GM19468 (cell line): ENCODE measurements at regions not wholly inside any gene's neighbourhood (a gene's known extent, or its start where the extent isn't known, plus 50 kb on each side); places are given as distances from the start of the nearest gene placed in this dataset.
"Not testable (repeated sequence)": the region's sequence is repeated elsewhere in the genome, so short reads cannot be mapped to it uniquely, and the experiment has no call there.

Source experiments
- ATAC-seq: cut with Tn5 transposase; IDR thresholded peaks from one replicate; pipeline ENCODE4 v1.9.1; 2021; ENCODE audit warnings: mild to moderate bottlenecking, moderate library complexity, moderate number of reproducible peaks; ENCODE audit not compliant: unreplicated experiment; ENCODE audit errors: extremely low read depth

DNA sequence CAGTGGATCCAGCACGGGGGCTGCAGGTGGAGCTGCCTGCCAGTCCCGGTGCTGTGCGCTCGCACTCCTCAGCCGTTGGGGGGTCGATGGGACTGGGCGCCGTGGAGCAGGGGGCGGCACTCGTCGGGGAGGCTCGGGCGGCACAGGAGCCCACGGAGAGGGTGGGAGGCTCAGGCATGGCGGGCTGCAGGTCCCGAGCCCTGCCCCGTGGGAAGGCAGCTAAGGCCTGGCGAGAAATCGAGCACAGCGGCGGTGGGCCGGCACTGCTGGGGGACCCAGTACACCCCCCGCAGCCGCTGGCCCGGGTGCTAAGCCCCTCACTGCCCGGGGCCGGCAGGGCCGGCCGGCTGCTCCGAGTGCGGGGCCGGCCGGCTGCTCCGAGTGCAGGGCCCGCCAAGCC, 52.3 kb upstream of the MARK1 start:
- not testable (repeated sequence) for ATAC-seq

DNA sequence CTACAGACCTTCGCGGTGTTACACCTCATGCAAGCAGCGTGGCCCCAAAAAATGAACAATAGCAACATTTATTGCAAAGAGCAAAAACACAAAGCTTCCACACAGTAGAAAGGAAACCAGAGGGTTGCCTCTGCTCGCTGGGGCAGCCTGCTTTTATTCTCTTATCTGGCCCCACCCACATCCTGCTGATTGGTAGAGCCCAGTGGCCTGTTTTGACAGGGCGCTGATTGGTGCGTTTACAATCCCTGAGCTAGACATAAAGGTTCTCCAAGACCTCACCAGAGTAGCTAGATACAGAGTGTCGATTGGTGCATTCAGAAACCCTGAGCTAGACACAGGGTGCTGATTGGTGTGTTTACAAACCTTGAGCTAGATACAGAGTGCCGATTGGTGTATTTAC, 52.8 kb upstream of the MARK1 start:
- ATAC-seq: not testable (repeated sequence)

DNA sequence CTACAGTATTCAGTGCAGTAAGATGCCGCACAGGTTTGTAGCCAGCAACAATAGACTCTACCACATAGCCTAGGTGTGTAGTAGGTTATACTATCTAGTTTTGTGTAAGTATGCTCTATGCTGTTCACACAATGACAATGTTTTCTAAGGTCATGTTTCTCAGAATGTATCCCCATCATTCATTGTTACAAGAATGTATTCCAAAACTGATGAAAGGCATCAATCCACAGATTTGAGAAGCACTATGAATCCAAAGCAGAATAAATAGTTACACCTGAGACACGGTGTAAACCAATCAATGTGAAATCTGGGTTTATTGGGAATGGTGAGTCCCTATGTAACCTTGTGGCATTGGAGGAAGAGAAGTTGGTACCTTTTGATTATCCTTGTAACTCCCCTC, 54.5 kb upstream of the MARK1 start:
- ATAC-seq: no peak

DNA sequence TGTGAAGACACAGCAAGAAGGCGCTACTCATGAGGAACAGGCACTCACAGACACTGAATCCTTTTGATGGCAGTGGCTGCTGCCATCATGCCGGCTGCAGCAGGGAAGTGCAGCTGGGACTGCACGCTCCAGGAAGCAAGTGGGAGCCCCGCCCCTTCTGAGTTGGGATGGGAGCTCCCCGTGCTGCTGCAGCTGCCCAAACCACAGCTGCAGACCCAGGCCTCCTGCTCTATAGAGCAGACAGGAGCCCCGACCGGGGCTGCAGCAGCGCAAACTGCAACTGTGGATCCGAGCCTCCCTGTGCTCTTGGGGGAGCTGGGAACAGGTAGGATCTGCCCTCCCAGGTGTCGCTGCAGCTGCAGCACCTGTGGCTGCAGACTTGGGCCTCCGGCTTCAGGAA, 65.2 kb upstream of the MARK1 start:
- no peak for ATAC-seq

DNA sequence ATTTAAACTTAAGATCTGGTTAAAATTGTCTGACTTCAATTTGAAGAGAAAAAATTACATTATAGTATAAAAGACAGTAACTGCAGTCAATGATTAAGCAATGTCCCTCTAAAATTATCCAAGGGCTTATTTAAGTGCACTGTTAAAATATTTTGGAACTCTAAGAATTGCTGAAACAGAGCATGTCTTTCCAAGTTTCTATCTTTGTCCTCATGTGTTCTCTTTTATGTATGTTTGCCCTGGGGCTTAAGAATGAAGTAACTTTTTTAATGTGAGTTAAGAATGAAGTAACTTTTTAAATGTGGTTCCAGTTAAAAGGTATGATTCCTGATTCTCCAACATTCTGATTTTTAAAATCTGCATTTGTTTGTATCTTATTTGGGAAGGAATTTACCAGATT, 69.0 kb upstream of the MARK1 start:
- no peak for ATAC-seq

DNA sequence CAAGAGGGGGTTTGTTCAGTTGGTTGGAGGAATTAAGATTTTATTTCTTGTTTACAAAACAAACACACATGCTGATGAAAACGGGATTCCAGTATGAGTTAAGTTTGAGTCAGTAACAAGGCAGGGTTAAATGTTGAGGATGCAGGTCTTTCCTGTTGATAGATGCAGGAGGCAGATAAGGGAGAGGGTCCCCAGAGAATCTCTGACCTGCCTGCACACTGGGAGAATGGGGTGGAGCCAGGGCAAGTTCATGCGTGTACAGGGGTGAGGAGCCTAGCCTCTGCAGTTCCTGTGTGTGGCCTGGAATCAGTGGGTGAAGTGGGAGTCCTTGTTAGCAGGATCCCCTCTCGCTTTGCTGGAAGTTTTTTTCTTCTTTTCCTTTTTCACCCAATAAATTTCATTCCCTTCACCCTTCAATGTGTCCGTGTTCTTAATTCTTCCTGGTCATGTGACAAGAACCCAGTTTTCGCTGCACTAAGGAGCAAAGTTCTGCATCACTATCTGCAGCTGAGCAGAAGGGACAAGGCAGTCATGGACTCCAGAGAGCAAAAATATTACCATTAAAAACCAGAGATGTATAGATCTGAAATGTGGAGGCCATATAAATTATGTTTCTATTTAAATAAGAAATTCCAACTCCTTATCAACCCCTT, 69.9 kb upstream of the MARK1 start:
- ATAC-seq: no peak

DNA sequence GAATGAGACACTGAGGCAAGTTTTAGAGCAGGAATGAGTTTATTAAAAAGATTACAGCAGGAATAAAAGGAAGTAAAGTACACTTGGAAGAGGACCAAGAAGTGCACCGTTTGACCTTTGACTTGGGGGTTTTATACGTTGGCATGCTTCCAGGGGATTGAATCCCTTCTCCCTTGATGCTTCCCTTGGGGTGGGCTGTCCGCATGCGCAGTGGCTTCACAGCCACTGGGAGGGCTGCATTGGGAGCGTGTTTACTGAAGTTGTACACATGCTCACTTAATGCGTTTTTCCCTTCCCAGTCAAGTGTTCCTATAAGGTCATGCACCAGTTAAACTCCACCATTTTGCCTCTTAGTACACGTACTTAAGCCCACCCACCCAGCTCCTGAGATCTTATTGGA, 72.4 kb upstream of the MARK1 start:
- no peak for ATAC-seq

DNA sequence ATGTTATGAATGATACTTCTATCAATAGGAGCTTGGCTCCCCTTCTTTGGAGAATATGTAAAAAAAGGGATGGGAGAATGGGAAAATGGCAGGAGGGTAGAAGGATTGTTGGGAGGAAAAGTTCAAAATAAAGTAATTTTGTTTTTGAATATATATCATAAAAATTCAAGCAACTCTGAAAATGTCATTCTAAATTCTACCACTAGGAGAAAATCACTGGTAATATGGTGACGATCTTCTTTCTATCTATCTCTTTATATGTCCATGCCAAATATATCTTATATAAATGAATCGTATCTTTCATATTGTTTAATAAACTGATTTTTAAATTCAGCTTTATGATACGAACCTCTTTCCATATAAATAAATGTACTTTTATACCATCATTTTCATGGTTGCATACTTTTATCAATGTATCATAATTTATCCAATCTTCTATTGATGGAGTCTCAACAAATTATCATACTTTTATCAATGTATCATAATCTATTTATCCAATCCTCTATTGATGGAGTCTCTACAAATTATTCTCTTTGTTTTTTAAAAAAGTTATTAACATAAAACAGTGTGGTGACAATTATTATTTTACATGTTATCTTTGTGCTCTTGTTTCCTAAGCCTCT, 73.7 kb upstream of the MARK1 start:
- no peak for ATAC-seq

DNA sequence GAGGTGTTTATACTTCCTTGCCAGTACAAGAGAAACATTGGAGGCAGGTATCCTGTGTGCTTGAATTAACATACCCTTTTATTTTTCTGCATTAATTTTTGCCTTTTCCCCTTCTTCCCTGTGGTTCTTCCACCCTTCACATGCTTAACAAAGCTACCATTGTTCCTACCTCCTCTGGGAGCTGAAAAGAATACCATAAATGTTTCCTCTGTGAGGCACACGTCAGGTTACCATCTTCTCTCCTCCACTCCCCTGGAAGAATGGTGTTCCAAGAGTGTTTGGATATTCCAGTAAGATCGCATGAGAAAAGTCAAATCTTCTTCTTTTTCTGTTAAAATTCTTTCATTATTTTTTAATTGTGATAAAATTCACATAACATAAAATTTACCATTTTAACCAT, 74.6 kb upstream of the MARK1 start:
- no peak for ATAC-seq

DNA sequence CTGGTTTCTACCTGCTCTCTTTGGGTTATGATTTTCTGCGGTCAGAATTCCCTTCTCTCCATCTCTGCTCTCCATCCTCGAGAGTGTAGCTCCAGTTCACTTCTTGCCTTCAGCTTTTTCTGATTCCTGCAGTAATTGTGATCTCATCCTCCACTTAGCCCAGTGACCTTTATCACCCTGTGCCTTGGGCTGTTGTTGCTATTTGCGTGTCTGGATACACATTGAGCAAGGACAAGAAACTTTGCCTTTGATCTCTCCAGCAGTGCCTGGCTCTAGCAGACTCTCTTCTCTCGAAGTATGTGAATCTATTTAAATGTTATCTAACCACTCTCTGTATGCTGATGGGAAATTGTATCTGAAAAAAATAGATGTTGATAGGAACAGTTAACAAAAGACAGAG, 76.4 kb upstream of the MARK1 start:
- no peak for ATAC-seq

DNA sequence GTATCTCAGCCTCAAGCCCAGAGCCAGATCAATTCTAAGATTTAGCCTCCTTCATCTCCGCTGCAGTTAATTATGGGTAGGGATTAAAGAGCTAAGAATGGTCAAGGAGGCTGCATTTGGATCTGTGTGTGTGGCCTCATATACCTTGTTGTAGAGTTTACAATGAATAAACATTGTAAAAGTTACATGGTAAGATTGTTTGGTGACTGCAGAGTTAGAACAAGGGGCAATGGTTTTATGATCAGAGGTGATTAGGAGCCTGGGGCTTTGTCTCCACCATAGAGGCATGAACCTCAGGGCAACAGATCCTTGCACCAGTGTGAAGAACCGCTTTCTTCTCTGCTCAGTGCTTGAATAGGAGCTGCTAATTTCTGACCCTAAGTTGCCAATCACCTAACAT, 77.0 kb upstream of the MARK1 start:
- ATAC-seq: no peak

DNA sequence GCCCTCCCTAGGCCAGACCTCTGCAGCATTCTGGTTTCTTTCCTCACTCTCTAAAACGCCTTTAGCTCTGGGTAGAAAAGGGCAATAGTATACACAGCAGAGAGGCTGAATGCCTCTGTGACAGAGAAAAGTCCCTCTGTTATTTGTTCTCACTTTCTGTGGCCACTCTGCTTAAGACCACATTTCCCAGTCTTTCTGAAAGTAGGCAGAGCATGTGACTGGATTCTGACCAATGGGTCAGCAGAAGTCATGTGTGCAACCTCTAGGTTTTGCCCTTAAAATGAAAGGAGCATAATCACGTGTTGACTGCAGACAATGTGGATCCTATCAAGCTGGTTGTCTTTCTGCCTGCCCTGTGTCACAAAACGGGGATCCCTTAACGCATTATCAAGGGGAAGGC, 79.7 kb upstream of the MARK1 start:
- ATAC-seq: peak; percentile 46

DNA sequence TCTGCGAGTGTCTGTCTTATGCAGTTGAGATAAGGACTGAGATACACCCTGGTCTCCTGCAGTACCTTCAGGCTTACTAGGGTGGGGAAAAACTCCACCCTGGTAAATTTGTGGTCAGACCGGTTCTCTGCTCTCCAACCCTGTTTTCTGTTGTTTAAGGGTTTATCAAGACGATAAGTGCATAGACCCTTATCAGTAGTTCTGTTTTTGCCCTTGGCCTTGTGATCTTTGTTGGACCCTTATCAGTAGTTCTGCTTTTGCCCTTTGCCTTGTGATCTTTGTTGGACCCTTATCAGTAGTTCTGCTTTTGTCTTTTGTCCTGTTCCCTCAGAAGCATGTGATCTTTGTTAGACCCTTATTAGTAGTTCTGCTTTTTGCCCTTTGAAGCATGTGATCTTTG, 83.3 kb upstream of the MARK1 start:
- ATAC-seq: not testable (repeated sequence)

DNA sequence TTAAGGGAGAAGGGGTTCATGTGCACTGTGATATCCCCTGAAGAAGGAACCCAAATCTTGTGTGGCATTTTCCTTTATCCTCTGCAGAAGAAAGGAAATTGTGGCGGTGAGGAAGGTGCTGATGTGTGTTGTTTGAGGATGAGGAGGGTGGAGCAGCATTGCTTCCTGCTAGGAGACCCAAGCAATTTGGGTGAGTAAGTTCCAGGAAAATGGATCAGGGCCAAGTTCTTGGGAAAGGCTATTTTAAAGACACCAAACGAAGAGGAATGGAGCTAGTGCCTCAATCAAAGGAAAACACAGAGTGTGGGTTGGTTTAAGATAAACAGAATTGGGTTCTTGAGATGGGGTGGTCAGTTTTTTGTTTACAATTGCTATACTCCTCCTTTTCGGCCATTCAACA, 86.7 kb upstream of the MARK1 start:
- ATAC-seq: no peak

DNA sequence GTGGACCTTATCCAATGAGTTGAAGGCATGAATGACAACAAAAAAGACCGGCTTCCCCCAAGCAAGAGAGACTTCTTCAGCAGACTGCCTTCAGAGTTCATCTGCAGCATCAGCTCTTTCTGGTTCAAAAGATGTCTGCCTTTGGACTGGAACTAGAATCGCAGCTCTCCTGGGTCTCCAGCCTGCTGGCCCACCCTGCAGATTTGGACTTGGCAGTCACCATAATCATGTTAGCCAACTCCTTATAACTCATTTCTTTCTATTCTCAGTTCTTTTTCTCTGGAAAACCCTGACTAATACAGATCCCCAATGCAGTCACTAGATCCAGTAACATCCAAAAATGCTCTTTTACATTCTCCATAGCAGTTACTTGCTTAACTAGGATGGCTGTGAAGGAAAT, 89.2 kb upstream of the MARK1 start:
- ATAC-seq: no peak

DNA sequence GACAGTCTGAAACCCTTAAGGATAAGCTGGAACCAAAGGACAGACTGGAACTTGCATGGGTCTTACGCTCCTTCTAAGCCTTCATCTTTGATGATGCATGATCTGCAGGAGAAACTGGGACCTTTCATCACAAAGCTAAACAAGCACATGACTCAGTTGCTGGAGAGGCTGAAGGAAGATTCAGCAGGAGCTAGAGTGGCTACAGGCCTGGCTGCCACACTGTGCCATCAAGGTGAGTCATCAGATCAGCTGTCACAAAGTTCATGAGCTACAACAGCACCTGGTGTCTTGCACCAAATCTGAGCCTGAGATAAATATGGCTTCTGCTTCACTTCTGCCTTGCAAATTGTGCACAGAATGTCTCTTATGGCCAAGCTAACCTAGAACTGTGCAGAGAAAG, 95.5 kb upstream of the MARK1 start:
- no peak for ATAC-seq

DNA sequence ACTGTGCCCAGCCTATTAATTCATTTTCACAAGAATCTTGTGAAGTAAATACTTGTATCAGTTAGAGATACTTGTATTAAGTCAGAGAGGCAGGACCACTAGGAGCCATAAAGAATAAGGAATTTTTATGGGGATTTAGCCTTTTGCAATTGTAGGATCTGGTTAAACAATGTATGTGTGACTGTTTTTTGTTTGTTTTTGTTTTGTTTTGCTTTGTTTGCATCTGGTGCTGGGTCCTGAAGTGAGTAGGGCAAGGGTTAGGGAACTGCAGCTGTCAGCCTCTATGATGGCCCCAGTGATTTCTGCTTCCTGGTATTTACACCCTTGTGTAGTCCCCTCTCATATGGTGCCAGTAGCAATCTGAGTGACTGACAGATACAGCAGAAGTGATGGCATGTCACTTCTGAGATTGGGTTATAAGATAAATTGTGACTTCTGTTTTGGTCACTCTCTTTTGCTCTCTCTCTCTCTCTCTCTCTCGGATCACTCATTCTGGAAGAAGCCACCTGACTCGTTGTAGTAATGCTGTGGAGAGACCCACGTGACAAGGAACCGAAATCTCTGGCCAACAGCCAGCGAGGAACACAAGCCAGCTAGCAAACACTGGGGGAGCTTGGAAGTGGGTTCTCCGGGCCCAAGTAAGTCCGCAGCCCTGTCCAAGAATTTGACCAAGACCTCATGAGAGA, 96.2 kb upstream of the MARK1 start:
- no peak for ATAC-seq

DNA sequence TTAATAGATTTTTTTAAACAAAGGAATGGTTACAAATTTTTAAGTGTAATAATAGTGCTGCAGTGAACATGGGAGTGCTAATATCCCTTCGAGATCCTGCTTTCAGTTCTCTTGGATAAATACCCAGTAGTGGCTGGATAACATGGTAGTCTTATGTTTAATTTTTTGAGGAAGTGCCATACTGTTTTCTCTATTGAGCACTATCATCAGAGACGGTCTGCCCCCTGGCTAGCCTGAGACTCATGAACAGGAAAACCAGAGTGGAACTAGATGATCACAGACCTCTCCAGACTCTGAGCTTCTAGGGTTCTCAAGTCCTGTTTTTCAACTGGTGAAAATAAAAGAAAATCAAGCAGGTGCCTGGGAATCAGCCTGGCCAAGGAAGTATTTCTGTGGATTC, 97.3 kb upstream of the MARK1 start:
- no peak for ATAC-seq

DNA sequence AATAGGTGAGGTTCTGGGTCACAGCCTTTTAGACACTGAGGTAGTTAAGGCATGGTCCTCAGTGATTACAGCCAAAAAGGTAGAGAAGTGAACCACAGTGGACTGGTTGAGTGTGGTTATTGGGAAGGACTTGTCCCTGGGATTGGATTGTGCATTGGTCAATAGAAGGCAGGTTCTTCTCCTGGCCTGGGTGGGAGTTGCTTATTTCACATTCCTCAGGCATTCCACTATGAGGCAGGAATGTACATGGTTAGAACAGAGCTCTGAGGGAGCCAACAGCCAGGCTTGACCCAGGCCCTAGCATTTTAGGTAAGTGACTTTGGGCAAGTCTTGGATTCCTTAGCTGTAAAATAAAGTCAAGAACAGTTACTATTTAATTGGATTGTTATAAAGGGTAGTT, 97.9 kb upstream of the MARK1 start:
- no peak for ATAC-seq

DNA sequence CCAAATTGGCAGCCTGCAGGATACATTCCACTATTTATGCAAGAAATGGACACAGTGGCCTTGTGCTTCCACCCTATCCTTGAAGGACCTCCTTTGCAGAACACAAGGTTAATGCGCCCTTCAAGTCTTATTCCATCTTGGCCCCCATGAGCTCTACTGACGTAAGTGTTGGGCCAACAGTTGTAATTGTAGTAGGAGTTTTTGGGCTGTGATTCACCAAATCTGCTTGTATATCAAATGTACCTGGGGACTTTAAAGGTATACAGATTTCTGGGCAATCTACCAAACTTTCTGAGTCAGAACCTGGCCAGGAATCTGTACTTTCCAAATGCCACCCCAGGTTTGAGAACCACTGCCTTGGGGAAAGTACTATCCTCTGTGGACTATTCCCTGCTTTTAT, 100.9 kb upstream of the MARK1 start:
- ATAC-seq: no peak

DNA sequence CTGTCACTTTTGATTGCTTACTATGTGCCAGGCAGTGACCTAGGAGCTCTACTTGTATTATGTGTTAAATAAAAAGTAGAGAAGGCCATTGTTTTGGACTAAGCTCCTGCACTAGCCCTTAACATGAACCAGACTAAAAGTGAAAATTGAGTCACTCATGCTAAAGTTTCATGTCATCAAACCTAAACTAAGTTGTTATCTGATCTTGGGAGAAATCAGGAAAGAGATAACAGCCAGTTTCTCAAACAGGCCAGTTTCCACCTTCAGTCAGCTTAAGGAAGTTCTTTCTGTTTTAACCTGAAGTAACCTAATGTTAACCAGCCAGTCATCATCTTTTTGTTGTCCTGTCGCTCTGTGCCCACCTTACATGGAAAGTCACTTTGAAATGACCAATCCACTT, 102.1 kb upstream of the MARK1 start:
- no peak for ATAC-seq

DNA sequence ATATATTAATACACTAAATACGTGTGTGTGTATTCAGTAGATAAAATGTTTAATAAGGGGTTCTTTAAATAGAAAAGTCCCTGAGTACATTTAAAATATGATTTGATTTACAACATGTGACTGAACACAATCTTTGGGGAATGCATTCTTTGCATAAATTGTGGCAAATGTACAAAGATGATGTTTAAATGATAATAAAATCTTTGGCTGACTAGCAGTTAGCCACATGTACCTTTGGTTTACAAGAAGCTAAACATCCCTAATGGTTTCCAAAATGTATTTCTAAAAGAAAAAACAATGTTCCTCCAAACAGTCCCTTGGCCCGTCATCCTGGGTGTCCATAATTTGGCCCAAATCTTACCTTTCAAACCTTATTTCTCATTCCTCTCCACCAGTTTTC, 106.4 kb upstream of the MARK1 start:
- ATAC-seq: no peak
